ENCODE measurements at regions not wholly inside any gene's neighbourhood (a gene's known extent, or its start where the extent isn't known, plus 50 kb on each side); places are given as distances from the start of the nearest gene placed in this dataset.

- ChIA-PET POLR2A (no interaction called here), CTCF (no interaction called here)
- Histone ChIP-seq H3K9me3 (ENCODE audit: control insufficient read depth, insufficient read depth, low read depth, low read length) (no peaks in the 10 kb centered on the region; the same call in 1 of the 2 replicates), H3K4me3 (ENCODE audit: low read depth in 2 of 2, low read length in 2 of 2) (no peak overlapping the region), H3K36me3 (ENCODE audit: control insufficient read depth, insufficient read depth, low read length) (no peaks in the 10 kb centered on the region), H3K4me1 (ENCODE audit: control insufficient read depth, insufficient read depth, low read length) (no peaks in the 10 kb centered on the region), H3K27ac (ENCODE audit: low read length) (no peak overlapping the region), H3K27me3 (ENCODE audit: control insufficient read depth, insufficient read depth, low read length) (no peaks in the 10 kb centered on the region)
- TF ChIP-seq, protein P1, sequence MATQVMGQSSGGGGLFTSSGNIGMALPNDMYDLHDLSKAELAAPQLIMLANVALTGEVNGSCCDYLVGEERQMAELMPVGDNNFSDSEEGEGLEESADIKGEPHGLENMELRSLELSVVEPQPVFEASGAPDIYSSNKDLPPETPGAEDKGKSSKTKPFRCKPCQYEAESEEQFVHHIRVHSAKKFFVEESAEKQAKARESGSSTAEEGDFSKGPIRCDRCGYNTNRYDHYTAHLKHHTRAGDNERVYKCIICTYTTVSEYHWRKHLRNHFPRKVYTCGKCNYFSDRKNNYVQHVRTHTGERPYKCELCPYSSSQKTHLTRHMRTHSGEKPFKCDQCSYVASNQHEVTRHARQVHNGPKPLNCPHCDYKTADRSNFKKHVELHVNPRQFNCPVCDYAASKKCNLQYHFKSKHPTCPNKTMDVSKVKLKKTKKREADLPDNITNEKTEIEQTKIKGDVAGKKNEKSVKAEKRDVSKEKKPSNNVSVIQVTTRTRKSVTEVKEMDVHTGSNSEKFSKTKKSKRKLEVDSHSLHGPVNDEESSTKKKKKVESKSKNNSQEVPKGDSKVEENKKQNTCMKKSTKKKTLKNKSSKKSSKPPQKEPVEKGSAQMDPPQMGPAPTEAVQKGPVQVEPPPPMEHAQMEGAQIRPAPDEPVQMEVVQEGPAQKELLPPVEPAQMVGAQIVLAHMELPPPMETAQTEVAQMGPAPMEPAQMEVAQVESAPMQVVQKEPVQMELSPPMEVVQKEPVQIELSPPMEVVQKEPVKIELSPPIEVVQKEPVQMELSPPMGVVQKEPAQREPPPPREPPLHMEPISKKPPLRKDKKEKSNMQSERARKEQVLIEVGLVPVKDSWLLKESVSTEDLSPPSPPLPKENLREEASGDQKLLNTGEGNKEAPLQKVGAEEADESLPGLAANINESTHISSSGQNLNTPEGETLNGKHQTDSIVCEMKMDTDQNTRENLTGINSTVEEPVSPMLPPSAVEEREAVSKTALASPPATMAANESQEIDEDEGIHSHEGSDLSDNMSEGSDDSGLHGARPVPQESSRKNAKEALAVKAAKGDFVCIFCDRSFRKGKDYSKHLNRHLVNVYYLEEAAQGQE (IDR thresholded peaks at IDR 0.05; ENCODE audit: insufficient read depth in 1 of 2, low read depth in 2 of 2, low read length in 1 of 2) = no peak
- TF ChIP-seq SIN3A (IDR thresholded peaks at IDR 0.05; ENCODE audit: borderline replicate concordance, insufficient read depth, low read depth, low read length) (no peak), TCF7L2 (IDR thresholded peaks at IDR 0.05; ENCODE audit: low read depth, low read length) (no peak), POLR2AphosphoS5 (IDR thresholded peaks at IDR 0.05; ENCODE audit: low read depth, low read length) (no peak)
- TF ChIP-seq, protein P2, sequence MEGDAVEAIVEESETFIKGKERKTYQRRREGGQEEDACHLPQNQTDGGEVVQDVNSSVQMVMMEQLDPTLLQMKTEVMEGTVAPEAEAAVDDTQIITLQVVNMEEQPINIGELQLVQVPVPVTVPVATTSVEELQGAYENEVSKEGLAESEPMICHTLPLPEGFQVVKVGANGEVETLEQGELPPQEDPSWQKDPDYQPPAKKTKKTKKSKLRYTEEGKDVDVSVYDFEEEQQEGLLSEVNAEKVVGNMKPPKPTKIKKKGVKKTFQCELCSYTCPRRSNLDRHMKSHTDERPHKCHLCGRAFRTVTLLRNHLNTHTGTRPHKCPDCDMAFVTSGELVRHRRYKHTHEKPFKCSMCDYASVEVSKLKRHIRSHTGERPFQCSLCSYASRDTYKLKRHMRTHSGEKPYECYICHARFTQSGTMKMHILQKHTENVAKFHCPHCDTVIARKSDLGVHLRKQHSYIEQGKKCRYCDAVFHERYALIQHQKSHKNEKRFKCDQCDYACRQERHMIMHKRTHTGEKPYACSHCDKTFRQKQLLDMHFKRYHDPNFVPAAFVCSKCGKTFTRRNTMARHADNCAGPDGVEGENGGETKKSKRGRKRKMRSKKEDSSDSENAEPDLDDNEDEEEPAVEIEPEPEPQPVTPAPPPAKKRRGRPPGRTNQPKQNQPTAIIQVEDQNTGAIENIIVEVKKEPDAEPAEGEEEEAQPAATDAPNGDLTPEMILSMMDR (IDR thresholded peaks at IDR 0.05) = no peak
- in situ Hi-C loops (cut with HindIII; ENCODE audit: low pct_unique_long_range_greater_than_20kb, low sequenced_read_pairs) (no loop called here), intact Hi-C loops (cut with micrococcal nuclease; ENCODE audit: unreplicated experiment) (no loop called here)
- ATAC-seq (no peak), DNase-seq (ENCODE audit: low read depth, low spot score) (no peak)
- no TSS peak for BruUV-seq (replicated peaks)
Observed at GRCh38 chr14:101377069-101377468, 184.2 kb upstream of the DIO3 start.

- no peaks in the 10 kb centered on the region for H3K4me1 ChIP-seq (ENCODE audit: control insufficient read depth, insufficient read depth, low read length)
- in situ Hi-C loops (cut with HindIII; ENCODE audit: low pct_unique_long_range_greater_than_20kb, low sequenced_read_pairs) = no loop called here
- ChIA-PET CTCF (no interaction called here), POLR2A (no interaction called here)
- ATAC-seq (no peak), DNase-seq (ENCODE audit: low read depth, low spot score) (no peak)
- H3K4me3 ChIP-seq (ENCODE audit: low read depth in 2 of 2, low read length in 2 of 2) = no peak overlapping the region
- peaks cover 4% of the 10 kb centered on the region; the same call in 1 of the 2 replicates for H3K9me3 ChIP-seq (ENCODE audit: control insufficient read depth, insufficient read depth, low read depth, low read length)
- no TSS peak for BruUV-seq (replicated peaks)
- H3K36me3 ChIP-seq (ENCODE audit: control insufficient read depth, insufficient read depth, low read length) = no peaks in the 10 kb centered on the region
- intact Hi-C loops (cut with micrococcal nuclease; ENCODE audit: unreplicated experiment) = no loop called here
- H3K27ac ChIP-seq (ENCODE audit: low read length) = no peak overlapping the region
- TF ChIP-seq SIN3A (IDR thresholded peaks at IDR 0.05; ENCODE audit: borderline replicate concordance, insufficient read depth, low read depth, low read length) = no peak
- no peaks in the 10 kb centered on the region for H3K27me3 ChIP-seq (ENCODE audit: control insufficient read depth, insufficient read depth, low read length)
Observed at GRCh38 chr14:101379842-101380241, 181.5 kb upstream of the DIO3 start.

GRCh38 chr14:101380512-101380911 is 180.8 kb upstream of the DIO3 start:
- Histone ChIP-seq H3K27ac (ENCODE audit: low read length) (no peak overlapping the region), H3K4me3 (ENCODE audit: low read depth in 2 of 2, low read length in 2 of 2) (no peak overlapping the region), H3K4me1 (ENCODE audit: control insufficient read depth, insufficient read depth, low read length) (no peaks in the 10 kb centered on the region), H3K36me3 (ENCODE audit: control insufficient read depth, insufficient read depth, low read length) (no peaks in the 10 kb centered on the region), H3K27me3 (ENCODE audit: control insufficient read depth, insufficient read depth, low read length) (no peaks in the 10 kb centered on the region), H3K9me3 (ENCODE audit: control insufficient read depth, insufficient read depth, low read depth, low read length) (peaks cover 4% of the 10 kb centered on the region; the same call in 1 of the 2 replicates)
- intact Hi-C loops (cut with micrococcal nuclease; ENCODE audit: unreplicated experiment) = no loop called here
- TF ChIP-seq SIN3A (IDR thresholded peaks at IDR 0.05; ENCODE audit: borderline replicate concordance, insufficient read depth, low read depth, low read length) = no peak
- TF ChIP-seq, protein P2 (IDR thresholded peaks at IDR 0.05) = no peak
- TF ChIP-seq, protein P1 (IDR thresholded peaks at IDR 0.05; ENCODE audit: insufficient read depth in 1 of 2, low read depth in 2 of 2, low read length in 1 of 2) = no peak
- no peak for TF ChIP-seq POLR2AphosphoS5 (IDR thresholded peaks at IDR 0.05; ENCODE audit: low read depth, low read length)
- TF ChIP-seq TCF7L2 (IDR thresholded peaks at IDR 0.05; ENCODE audit: low read depth, low read length) = no peak
- no TSS peak for BruUV-seq (replicated peaks)
- DNase-seq (ENCODE audit: low read depth, low spot score) (no peak), ATAC-seq (no peak)
- CTCF ChIA-PET = no interaction called here
- in situ Hi-C loops (cut with HindIII; ENCODE audit: low pct_unique_long_range_greater_than_20kb, low sequenced_read_pairs) = no loop called here
- POLR2A ChIA-PET = no interaction called here

Measured in Panc1 (cell line).